ENCODE measurements at regions not wholly inside any gene's neighbourhood (a gene's known extent, or its start where the extent isn't known, plus 50 kb on each side); places are given as distances from the start of the nearest gene placed in this dataset.

GRCh38 chr16:73560497-73560896 is 512.6 kb upstream of the ZFHX3 start:
- H3K27me3 ChIP-seq (ENCODE audit: insufficient read depth, low read length): no peaks in the 10 kb centered on the region
- no peak overlapping the region for H2AFZ ChIP-seq (ENCODE audit: low read length)
- no peaks in the 10 kb centered on the region for H3F3A ChIP-seq (ENCODE audit: insufficient read depth, low read length)
- no peak overlapping the region for H3K4me2 ChIP-seq (ENCODE audit: low read length)
- H3K79me2 ChIP-seq (ENCODE audit: insufficient read depth, low read length): no peaks in the 10 kb centered on the region
- no peaks in the 10 kb centered on the region for H4K20me1 ChIP-seq (ENCODE audit: insufficient read depth, low read length)
- TF ChIP-seq CTCF (IDR thresholded peaks at IDR 0.05; ENCODE audit: low read length): no peak
- TF ChIP-seq EZH2 (IDR thresholded peaks at IDR 0.05; ENCODE audit: borderline replicate concordance, low read length): no peak
- H3K4me3 ChIP-seq (ENCODE audit: low read depth, low read length, poor library complexity, severe bottlenecking): no peak overlapping the region
- no peak overlapping the region for H3K27ac ChIP-seq (ENCODE audit: low read depth, low read length, poor library complexity, severe bottlenecking)
- H3K9me3 ChIP-seq (ENCODE audit: low read length): no peaks in the 10 kb centered on the region
- no peak overlapping the region for H3K9ac ChIP-seq (ENCODE audit: low read length)
- H3K4me1 ChIP-seq (ENCODE audit: insufficient read depth, low read length, severe bottlenecking): no peaks in the 10 kb centered on the region
- H3K9me2 ChIP-seq (ENCODE audit: low read depth, low read length): no peaks in the 10 kb centered on the region
- H3K36me3 ChIP-seq (ENCODE audit: insufficient read depth, low read length): no peaks in the 10 kb centered on the region

GRCh38 chr16:73558219-73558618 is 510.3 kb upstream of the ZFHX3 start:
- no peak overlapping the region for H2AFZ ChIP-seq (ENCODE audit: low read length)
- no peaks in the 10 kb centered on the region for H3K36me3 ChIP-seq (ENCODE audit: insufficient read depth, low read length)
- no peaks in the 10 kb centered on the region for H3K79me2 ChIP-seq (ENCODE audit: insufficient read depth, low read length)
- no peaks in the 10 kb centered on the region for H3K4me1 ChIP-seq (ENCODE audit: insufficient read depth, low read length, severe bottlenecking)
- no peak overlapping the region for H3K4me2 ChIP-seq (ENCODE audit: low read length)
- H4K20me1 ChIP-seq (ENCODE audit: insufficient read depth, low read length): no peaks in the 10 kb centered on the region
- H3K27me3 ChIP-seq (ENCODE audit: insufficient read depth, low read length): no peaks in the 10 kb centered on the region
- no peak overlapping the region for H3K27ac ChIP-seq (ENCODE audit: low read depth, low read length, poor library complexity, severe bottlenecking)
- no peak for TF ChIP-seq CTCF (IDR thresholded peaks at IDR 0.05; ENCODE audit: low read length)
- no peak for TF ChIP-seq EZH2 (IDR thresholded peaks at IDR 0.05; ENCODE audit: borderline replicate concordance, low read length)
- no peaks in the 10 kb centered on the region for H3K9me3 ChIP-seq (ENCODE audit: low read length)
- no peaks in the 10 kb centered on the region for H3K9me2 ChIP-seq (ENCODE audit: low read depth, low read length)
- H3K9ac ChIP-seq (ENCODE audit: low read length): no peak overlapping the region
- no peaks in the 10 kb centered on the region for H3F3A ChIP-seq (ENCODE audit: insufficient read depth, low read length)
- no peak overlapping the region for H3K4me3 ChIP-seq (ENCODE audit: low read depth, low read length, poor library complexity, severe bottlenecking)

GRCh38 chr16:73553941-73554660 is 506.2 kb upstream of the ZFHX3 start:
- no peaks in the 10 kb centered on the region for H3K36me3 ChIP-seq (ENCODE audit: insufficient read depth, low read length)
- no peak overlapping the region for H3K4me2 ChIP-seq (ENCODE audit: low read length)
- H3K4me1 ChIP-seq (ENCODE audit: insufficient read depth, low read length, severe bottlenecking): no peaks in the 10 kb centered on the region
- H4K20me1 ChIP-seq (ENCODE audit: insufficient read depth, low read length): no peaks in the 10 kb centered on the region
- no peak overlapping the region for H2AFZ ChIP-seq (ENCODE audit: low read length)
- H3K79me2 ChIP-seq (ENCODE audit: insufficient read depth, low read length): no peaks in the 10 kb centered on the region
- H3K4me3 ChIP-seq (ENCODE audit: low read depth, low read length, poor library complexity, severe bottlenecking): no peak overlapping the region
- H3K27me3 ChIP-seq (ENCODE audit: insufficient read depth, low read length): no peaks in the 10 kb centered on the region
- TF ChIP-seq EZH2 (IDR thresholded peaks at IDR 0.05; ENCODE audit: borderline replicate concordance, low read length) (no peak), CTCF (IDR thresholded peaks at IDR 0.05; ENCODE audit: low read length) (no peak)
- no peaks in the 10 kb centered on the region for H3K9me3 ChIP-seq (ENCODE audit: low read length)
- no peaks in the 10 kb centered on the region for H3F3A ChIP-seq (ENCODE audit: insufficient read depth, low read length)
- no peaks in the 10 kb centered on the region for H3K9me2 ChIP-seq (ENCODE audit: low read depth, low read length)
- H3K9ac ChIP-seq (ENCODE audit: low read length): no peak overlapping the region
- no peak overlapping the region for H3K27ac ChIP-seq (ENCODE audit: low read depth, low read length, poor library complexity, severe bottlenecking)
